HepG2 (cell line): ENCODE measurements at regions not wholly inside any gene's neighbourhood (a gene's known extent, or its start where the extent isn't known, plus 50 kb on each side); places are given as distances from the start of the nearest gene placed in this dataset.

ENCODE experiments used
- ARNT2 ChIP-seq: sonication (generic); formaldehyde crosslinking; IDR thresholded peaks from 2 replicates; pipeline ENCODE4 v1.8.0; 2022; ENCODE audit warnings: mild to moderate bottlenecking, low read depth, missing genetic modification reagents, moderate library complexity
- CCDC6 ChIP-seq: sonication (generic); formaldehyde crosslinking; IDR thresholded peaks from 2 replicates; pipeline ENCODE4 v1.8.1; 2022; ENCODE audit warnings: mild to moderate bottlenecking, missing genetic modification reagents, moderate library complexity
- GLI4 ChIP-seq: sonication (generic); formaldehyde crosslinking; IDR thresholded peaks from 2 replicates; pipeline ENCODE4 v1.5.1; 2020; ENCODE audit warnings: missing genetic modification reagents, mild to moderate bottlenecking, moderate library complexity, borderline replicate concordance
- NFYC ChIP-seq: IDR thresholded peaks from 2 replicates; pipeline ENCODE4 v1.6.1; 2016; ENCODE audit warnings: missing genetic modification reagents, missing compliant biosample characterization
- NR2F2 ChIP-seq: IDR thresholded peaks from 2 replicates; pipeline ENCODE4 v1.6.1; 2012; ENCODE audit warnings: low read depth, inconsistent platforms, borderline replicate concordance
- SALL1 ChIP-seq: sonication (generic); formaldehyde crosslinking; IDR thresholded peaks from 2 replicates; pipeline ENCODE4 v1.8.0; 2022; ENCODE audit warnings: mild to moderate bottlenecking, missing genetic modification reagents
- ZNF766 ChIP-seq: sonication (generic); formaldehyde crosslinking; IDR thresholded peaks from 2 replicates; pipeline ENCODE4 v1.5.0; 2020; ENCODE audit warnings: missing genetic modification reagents, borderline replicate concordance
- TF ChIP-seq, protein P1 (sequence below): sonication (generic); formaldehyde crosslinking; IDR thresholded peaks from 2 replicates; pipeline ENCODE4 v1.8.0; 2022; ENCODE audit warnings: mild to moderate bottlenecking, missing genetic modification reagents, borderline replicate concordance
- TF ChIP-seq, protein P2 (sequence below): sonication (generic); formaldehyde crosslinking; IDR thresholded peaks from 2 replicates; pipeline ENCODE4 v1.5.0; 2020; ENCODE audit warnings: missing genetic modification reagents
- TF ChIP-seq, protein P3 (sequence below): sonication (generic); formaldehyde crosslinking; IDR thresholded peaks from 2 replicates; pipeline ENCODE4 v1.9.0; 2021; ENCODE audit warnings: missing genetic modification reagents, borderline replicate concordance
- TF ChIP-seq, protein P4 (sequence below): sonication (generic); formaldehyde crosslinking; IDR thresholded peaks from 2 replicates; pipeline ENCODE4 v1.5.1; 2020; ENCODE audit warnings: mild to moderate bottlenecking, missing genetic modification reagents
- TF ChIP-seq, protein P5 (sequence below): sonication (generic); formaldehyde crosslinking; IDR thresholded peaks from 2 replicates; pipeline ENCODE4 v1.4.0; 2020; ENCODE audit warnings: mild to moderate bottlenecking, missing genetic modification reagents
- TF ChIP-seq, protein P6 (sequence below): sonication (generic); formaldehyde crosslinking; IDR thresholded peaks from 2 replicates; pipeline ENCODE4 v1.4.0; 2020; ENCODE audit warnings: mild to moderate bottlenecking, missing genetic modification reagents, borderline replicate concordance
- TF ChIP-seq, protein P7 (sequence below): sonication (generic); formaldehyde crosslinking; IDR thresholded peaks from 2 replicates; pipeline ENCODE4 v1.4.0; 2020; ENCODE audit warnings: missing genetic modification reagents, borderline replicate concordance

DNA sequence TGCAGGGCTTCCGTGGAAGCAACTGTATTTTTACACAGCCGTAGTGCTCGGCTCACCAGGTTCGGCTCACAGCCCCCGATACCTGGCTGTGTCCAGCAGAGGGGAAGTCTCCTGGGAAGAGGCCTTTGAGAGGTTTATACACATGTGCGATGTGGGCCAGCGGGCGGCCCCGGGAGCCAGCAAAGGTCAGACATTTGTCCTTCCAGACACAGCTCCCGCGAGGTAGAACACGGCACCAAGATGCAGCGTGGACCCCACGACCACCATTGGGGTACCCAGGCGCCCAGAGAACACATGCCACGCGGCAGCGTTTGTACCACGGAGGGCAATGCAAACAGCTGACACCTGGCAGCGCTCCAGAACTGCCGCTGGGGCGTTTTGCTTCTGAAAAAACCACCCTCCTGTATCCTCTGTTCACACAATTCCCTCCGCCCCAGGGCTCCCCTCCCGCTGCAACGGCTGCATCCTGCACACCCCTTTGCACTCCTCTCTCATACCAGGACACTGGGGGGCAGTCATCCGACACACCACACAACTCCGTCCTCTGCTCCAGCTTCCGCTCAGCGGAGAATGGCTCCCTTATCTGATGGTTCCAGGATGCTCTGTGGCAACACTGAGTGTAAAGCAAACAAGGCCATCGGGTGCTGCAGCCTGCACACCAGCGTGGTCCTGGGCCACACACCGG lies 235.3 kb downstream of the SYK start (continued):
- TF ChIP-seq, protein P1, sequence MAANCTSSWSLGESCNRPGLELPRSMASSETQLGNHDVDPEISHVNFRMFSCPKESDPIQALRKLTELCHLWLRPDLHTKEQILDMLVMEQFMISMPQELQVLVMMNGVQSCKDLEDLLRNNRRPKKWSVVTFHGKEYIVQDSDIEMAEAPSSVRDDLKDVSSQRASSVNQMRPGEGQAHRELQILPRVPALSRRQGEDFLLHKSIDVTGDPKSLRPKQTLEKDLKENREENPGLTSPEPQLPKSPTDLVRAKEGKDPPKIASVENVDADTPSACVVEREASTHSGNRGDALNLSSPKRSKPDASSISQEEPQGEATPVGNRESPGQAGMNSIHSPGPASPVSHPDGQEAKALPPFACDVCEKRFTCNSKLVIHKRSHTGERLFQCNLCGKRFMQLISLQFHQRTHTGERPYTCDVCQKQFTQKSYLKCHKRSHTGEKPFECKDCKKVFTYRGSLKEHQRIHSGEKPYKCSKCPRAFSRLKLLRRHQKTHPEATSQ (CRISPR knock-in tag), result no peak
- TF ChIP-seq, protein P2, sequence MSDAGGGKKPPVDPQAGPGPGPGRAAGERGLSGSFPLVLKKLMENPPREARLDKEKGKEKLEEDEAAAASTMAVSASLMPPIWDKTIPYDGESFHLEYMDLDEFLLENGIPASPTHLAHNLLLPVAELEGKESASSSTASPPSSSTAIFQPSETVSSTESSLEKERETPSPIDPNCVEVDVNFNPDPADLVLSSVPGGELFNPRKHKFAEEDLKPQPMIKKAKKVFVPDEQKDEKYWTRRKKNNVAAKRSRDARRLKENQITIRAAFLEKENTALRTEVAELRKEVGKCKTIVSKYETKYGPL (CRISPR knock-in tag), result no peak
- TF ChIP-seq ZNF766 (CRISPR knock-in tag), result 0 out of 2 replicates have a peak, but pooled peaks have one; percentile 48
- no peak for TF ChIP-seq NFYC (CRISPR knock-in tag)
- TF ChIP-seq, protein P3, sequence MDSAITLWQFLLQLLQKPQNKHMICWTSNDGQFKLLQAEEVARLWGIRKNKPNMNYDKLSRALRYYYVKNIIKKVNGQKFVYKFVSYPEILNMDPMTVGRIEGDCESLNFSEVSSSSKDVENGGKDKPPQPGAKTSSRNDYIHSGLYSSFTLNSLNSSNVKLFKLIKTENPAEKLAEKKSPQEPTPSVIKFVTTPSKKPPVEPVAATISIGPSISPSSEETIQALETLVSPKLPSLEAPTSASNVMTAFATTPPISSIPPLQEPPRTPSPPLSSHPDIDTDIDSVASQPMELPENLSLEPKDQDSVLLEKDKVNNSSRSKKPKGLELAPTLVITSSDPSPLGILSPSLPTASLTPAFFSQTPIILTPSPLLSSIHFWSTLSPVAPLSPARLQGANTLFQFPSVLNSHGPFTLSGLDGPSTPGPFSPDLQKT (CRISPR knock-in tag), result no peak
- TF ChIP-seq, protein P4, sequence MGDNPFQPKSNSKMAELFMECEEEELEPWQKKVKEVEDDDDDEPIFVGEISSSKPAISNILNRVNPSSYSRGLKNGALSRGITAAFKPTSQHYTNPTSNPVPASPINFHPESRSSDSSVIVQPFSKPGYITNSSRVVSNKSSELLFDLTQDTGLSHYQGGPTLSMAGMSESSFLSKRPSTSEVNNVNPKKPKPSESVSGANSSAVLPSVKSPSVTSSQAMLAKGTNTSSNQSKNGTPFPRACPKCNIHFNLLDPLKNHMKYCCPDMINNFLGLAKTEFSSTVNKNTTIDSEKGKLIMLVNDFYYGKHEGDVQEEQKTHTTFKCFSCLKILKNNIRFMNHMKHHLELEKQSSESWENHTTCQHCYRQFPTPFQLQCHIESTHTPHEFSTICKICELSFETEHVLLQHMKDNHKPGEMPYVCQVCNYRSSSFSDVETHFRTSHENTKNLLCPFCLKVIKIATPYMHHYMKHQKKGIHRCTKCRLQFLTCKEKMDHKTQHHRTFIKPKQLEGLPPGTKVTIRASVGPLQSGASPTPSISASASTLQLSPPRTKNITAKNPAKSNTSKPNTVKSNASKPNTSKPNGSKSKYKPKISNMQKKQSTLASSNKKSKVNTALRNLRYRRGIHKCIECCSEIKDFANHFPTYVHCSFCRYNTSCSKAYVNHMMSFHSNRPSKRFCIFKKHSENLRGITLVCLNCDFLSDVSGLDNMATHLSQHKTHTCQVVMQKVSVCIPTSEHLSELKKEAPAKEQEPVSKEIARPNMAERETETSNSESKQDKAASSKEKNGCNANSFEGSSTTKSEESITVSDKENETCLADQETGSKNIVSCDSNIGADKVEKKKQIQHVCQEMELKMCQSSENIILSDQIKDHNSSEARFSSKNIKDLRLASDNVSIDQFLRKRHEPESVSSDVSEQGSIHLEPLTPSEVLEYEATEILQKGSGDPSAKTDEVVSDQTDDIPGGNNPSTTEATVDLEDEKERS (CRISPR knock-in tag), result peak; percentile 88
- TF ChIP-seq ARNT2 (CRISPR knock-in tag), result peak; percentile 91
- TF ChIP-seq CCDC6 (CRISPR knock-in tag), result peak; percentile 96; the same call in 1 of the 2 replicates
- TF ChIP-seq NR2F2, result no peak
- TF ChIP-seq, protein P5, sequence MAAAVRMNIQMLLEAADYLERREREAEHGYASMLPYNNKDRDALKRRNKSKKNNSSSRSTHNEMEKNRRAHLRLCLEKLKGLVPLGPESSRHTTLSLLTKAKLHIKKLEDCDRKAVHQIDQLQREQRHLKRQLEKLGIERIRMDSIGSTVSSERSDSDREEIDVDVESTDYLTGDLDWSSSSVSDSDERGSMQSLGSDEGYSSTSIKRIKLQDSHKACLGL (CRISPR knock-in tag), result 0 out of 2 replicates have a peak, but pooled peaks have one; percentile 30
- TF ChIP-seq SALL1, result peak; percentile 100
- TF ChIP-seq, protein P6, sequence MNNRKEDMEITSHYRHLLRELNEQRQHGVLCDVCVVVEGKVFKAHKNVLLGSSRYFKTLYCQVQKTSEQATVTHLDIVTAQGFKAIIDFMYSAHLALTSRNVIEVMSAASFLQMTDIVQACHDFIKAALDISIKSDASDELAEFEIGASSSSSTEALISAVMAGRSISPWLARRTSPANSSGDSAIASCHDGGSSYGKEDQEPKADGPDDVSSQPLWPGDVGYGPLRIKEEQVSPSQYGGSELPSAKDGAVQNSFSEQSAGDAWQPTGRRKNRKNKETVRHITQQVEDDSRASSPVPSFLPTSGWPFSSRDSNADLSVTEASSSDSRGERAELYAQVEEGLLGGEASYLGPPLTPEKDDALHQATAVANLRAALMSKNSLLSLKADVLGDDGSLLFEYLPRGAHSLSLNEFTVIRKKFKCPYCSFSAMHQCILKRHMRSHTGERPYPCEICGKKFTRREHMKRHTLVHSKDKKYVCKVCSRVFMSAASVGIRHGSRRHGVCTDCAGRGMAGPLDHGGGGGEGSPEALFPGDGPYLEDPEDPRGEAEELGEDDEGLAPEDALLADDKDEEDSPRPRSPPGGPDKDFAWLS (CRISPR knock-in tag), result no peak
- TF ChIP-seq, protein P7, sequence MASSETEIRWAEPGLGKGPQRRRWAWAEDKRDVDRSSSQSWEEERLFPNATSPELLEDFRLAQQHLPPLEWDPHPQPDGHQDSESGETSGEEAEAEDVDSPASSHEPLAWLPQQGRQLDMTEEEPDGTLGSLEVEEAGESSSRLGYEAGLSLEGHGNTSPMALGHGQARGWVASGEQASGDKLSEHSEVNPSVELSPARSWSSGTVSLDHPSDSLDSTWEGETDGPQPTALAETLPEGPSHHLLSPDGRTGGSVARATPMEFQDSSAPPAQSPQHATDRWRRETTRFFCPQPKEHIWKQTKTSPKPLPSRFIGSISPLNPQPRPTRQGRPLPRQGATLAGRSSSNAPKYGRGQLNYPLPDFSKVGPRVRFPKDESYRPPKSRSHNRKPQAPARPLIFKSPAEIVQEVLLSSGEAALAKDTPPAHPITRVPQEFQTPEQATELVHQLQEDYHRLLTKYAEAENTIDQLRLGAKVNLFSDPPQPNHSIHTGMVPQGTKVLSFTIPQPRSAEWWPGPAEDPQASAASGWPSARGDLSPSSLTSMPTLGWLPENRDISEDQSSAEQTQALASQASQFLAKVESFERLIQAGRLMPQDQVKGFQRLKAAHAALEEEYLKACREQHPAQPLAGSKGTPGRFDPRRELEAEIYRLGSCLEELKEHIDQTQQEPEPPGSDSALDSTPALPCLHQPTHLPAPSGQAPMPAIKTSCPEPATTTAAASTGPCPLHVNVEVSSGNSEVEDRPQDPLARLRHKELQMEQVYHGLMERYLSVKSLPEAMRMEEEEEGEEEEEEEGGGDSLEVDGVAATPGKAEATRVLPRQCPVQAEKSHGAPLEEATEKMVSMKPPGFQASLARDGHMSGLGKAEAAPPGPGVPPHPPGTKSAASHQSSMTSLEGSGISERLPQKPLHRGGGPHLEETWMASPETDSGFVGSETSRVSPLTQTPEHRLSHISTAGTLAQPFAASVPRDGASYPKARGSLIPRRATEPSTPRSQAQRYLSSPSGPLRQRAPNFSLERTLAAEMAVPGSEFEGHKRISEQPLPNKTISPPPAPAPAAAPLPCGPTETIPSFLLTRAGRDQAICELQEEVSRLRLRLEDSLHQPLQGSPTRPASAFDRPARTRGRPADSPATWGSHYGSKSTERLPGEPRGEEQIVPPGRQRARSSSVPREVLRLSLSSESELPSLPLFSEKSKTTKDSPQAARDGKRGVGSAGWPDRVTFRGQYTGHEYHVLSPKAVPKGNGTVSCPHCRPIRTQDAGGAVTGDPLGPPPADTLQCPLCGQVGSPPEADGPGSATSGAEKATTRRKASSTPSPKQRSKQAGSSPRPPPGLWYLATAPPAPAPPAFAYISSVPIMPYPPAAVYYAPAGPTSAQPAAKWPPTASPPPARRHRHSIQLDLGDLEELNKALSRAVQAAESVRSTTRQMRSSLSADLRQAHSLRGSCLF, result no peak
- no peak for TF ChIP-seq GLI4
